ENCODE measurements at regions not wholly inside any gene's neighbourhood (a gene's known extent, or its start where the extent isn't known, plus 50 kb on each side); places are given as distances from the start of the nearest gene placed in this dataset.
A peak's percentile ranks its signal among the peaks of the same experiment; 100 is the strongest.

GRCh38 chr13:84821261-84821660 is 939.0 kb upstream of the SLITRK1 start:
- intact Hi-C loops (cut with DNase I; ENCODE audit: low total_unique reads) = no loop called here
- WGBS, 5 donors = 28 to 36% (median 35%) methylated on average over 3 of the region's 3 CpGs
- no peaks in the 10 kb centered on the region for H3K4me1 ChIP-seq

GRCh38 chr13:84816567-84817105 is 934.4 kb upstream of the SLITRK1 start:
- Histone ChIP-seq H3K36me3 (no peaks in the 10 kb centered on the region), H3K4me1 (no peaks in the 10 kb centered on the region), H3K4me3 (no peak overlapping the region), H3K27ac (no peak overlapping the region), H3K9me3 (no peaks in the 10 kb centered on the region), H3K27me3 (no peaks in the 10 kb centered on the region)
- no peak for TF ChIP-seq POLR2A (IDR thresholded peaks at IDR 0.05)
- TF ChIP-seq POLR2AphosphoS5 (IDR thresholded peaks at IDR 0.05) = no peak
- TF ChIP-seq CTCF (IDR thresholded peaks at IDR 0.05) = no peak
- no peak for TF ChIP-seq EP300 (IDR thresholded peaks at IDR 0.05)
- intact Hi-C loops (cut with DNase I; ENCODE audit: low total_unique reads) = no loop called here
- 53 to 61% (median 60%) methylated on average over 4 of the region's 4 CpGs for WGBS, 5 donors
- DNase-seq = no peak

More at GRCh38 chr13:84821261-84821660, 939.0 kb upstream of the SLITRK1 start:
- TF ChIP-seq CTCF (IDR thresholded peaks at IDR 0.05) (no peak), EP300 (IDR thresholded peaks at IDR 0.05) (no peak)
- no peaks in the 10 kb centered on the region for H3K9me3 ChIP-seq
- no peak overlapping the region for H3K27ac ChIP-seq
- H3K4me3 ChIP-seq = no peak overlapping the region
- no peaks in the 10 kb centered on the region for H3K27me3 ChIP-seq
- no peaks in the 10 kb centered on the region for H3K36me3 ChIP-seq
- no peak for DNase-seq

GRCh38 chr13:84812789-84813188 is 930.5 kb upstream of the SLITRK1 start:
- WGBS, 5 donors = 65 to 92% (median 72%) methylated on average over 3 of the region's 3 CpGs
- TF ChIP-seq CTCF (IDR thresholded peaks at IDR 0.05) = no peak
- TF ChIP-seq POLR2AphosphoS5 (IDR thresholded peaks at IDR 0.05) = no peak
- no peak for TF ChIP-seq POLR2A (IDR thresholded peaks at IDR 0.05)
- no peak for TF ChIP-seq EP300 (IDR thresholded peaks at IDR 0.05)

GRCh38 chr13:84812078-84812477 is 929.8 kb upstream of the SLITRK1 start:
- no peaks in the 10 kb centered on the region for H3K36me3 ChIP-seq
- H3K4me1 ChIP-seq = no peaks in the 10 kb centered on the region
- no peak overlapping the region for H3K27ac ChIP-seq
- H3K9me3 ChIP-seq = no peaks in the 10 kb centered on the region
- H3K27me3 ChIP-seq = no peaks in the 10 kb centered on the region
- H3K4me3 ChIP-seq = no peak overlapping the region
- 60 to 80% (median 74%) methylated on average over 2 of the region's 2 CpGs for WGBS, 5 donors
- intact Hi-C loops (cut with DNase I; ENCODE audit: low total_unique reads) = no loop called here
- TF ChIP-seq CTCF (IDR thresholded peaks at IDR 0.05) = no peak
- TF ChIP-seq POLR2AphosphoS5 (IDR thresholded peaks at IDR 0.05) = no peak
- TF ChIP-seq EP300 (IDR thresholded peaks at IDR 0.05) = no peak
- TF ChIP-seq POLR2A (IDR thresholded peaks at IDR 0.05) = no peak
- no peak for DNase-seq

More at GRCh38 chr13:84812789-84813188, 930.5 kb upstream of the SLITRK1 start:
- Histone ChIP-seq H3K4me3 (no peak overlapping the region), H3K36me3 (no peaks in the 10 kb centered on the region), H3K4me1 (no peaks in the 10 kb centered on the region), H3K9me3 (no peaks in the 10 kb centered on the region), H3K27me3 (no peaks in the 10 kb centered on the region), H3K27ac (no peak overlapping the region)
- intact Hi-C loops (cut with DNase I; ENCODE audit: low total_unique reads) = no loop called here
- peak in 1 of 2 donors; percentile 22 for DNase-seq

Measured in stomach (tissue), 8 donors.